Panc1 (cell line): ENCODE measurements at regions not wholly inside any gene's neighbourhood (a gene's known extent, or its start where the extent isn't known, plus 50 kb on each side); places are given as distances from the start of the nearest gene placed in this dataset.

Source experiments
- ATAC-seq: fragments of 200-7000 bp; cut with Tn5 transposase; 2 replicates; pipeline ENCODE4 v1.9.1; 2020; ENCODE audit warnings: mild to moderate bottlenecking, moderate library complexity
- BruUV-seq: library from RNA; stranded (reverse); fragments of 400-500 nt; replicated peaks from 2 replicates; lab custom pipeline; 2021; lab: Mats Ljungman, UMichigan
- CTCF ChIA-PET: fragments of 300-600 bp; sonication (Branson Sonifier 250); formaldehyde crosslinking; loops from one replicate; lab custom pipeline; 2022; ENCODE audit warnings: antibody characterized with exemption; lab: Charles Lee
- POLR2A ChIA-PET: fragments of 300-600 bp; sonication (Branson Sonifier 250); formaldehyde crosslinking; loops from one replicate; lab custom pipeline; 2022; ENCODE audit warnings: antibody characterized with exemption; lab: Charles Lee
- DNase-seq: peaks from one replicate; pipeline ENCODE4 v3.0.0-alpha.2; 2010; ENCODE audit warnings: low read depth, low spot score
- H3K27ac ChIP-seq: 2 replicates; pipeline ENCODE4 v1.5.1; 2011; ENCODE audit warnings: mild to moderate bottlenecking, low read length, inconsistent platforms
- H3K27me3 ChIP-seq: fragments of 200-500 bp; sonication (Bioruptor generic); 2 replicates; pipeline ENCODE4 v1.6.0; 2014; ENCODE audit warnings: low read length, inconsistent platforms; ENCODE audit not compliant: control insufficient read depth, insufficient read depth
- H3K36me3 ChIP-seq: fragments of 200-500 bp; sonication (Bioruptor generic); 2 replicates; pipeline ENCODE4 v1.5.1; 2014; ENCODE audit warnings: inconsistent platforms, mild to moderate bottlenecking, low read length, moderate library complexity; ENCODE audit not compliant: control insufficient read depth, insufficient read depth
- H3K4me1 ChIP-seq: 2 replicates; pipeline ENCODE4 v1.5.1; 2011; ENCODE audit warnings: inconsistent platforms, mild to moderate bottlenecking, low read length, moderate library complexity; ENCODE audit not compliant: control insufficient read depth, insufficient read depth
- H3K4me3 ChIP-seq, 2 experiments: 2 replicates each; pipeline ENCODE4 v1.5.1; 2011 to 2012; ENCODE audit warnings: low read depth in 2 of 2, low read length in 2 of 2, mild to moderate bottlenecking in 2 of 2, inconsistent platforms in 1 of 2, moderate library complexity in 1 of 2
- H3K9me3 ChIP-seq: fragments of 200-500 bp; sonication (Bioruptor generic); 2 replicates; pipeline ENCODE4 v1.5.1; 2014; ENCODE audit warnings: low read depth, mild to moderate bottlenecking, inconsistent platforms, low read length, moderate library complexity; ENCODE audit not compliant: control insufficient read depth, insufficient read depth
- POLR2AphosphoS5 ChIP-seq: IDR thresholded peaks from 2 replicates; pipeline ENCODE4 v1.6.1; 2012; ENCODE audit warnings: mild to moderate bottlenecking, low read depth, low read length, moderate library complexity
- SIN3A ChIP-seq: IDR thresholded peaks from 2 replicates; pipeline ENCODE4 v1.6.1; 2012; ENCODE audit warnings: low read depth, mild to moderate bottlenecking, low read length, moderate library complexity, borderline replicate concordance; ENCODE audit not compliant: insufficient read depth
- TCF7L2 ChIP-seq: IDR thresholded peaks from 2 replicates; pipeline ENCODE4 v1.6.1; 2011; ENCODE audit warnings: mild to moderate bottlenecking, low read depth, low read length, inconsistent platforms
- in situ Hi-C: cut with HindIII; loops from 2 replicates; pipeline ENCODE4 v1.10.0; 2016; ENCODE audit warnings: low sequenced_read_pairs, low pct_unique_long_range_greater_than_20kb
- intact Hi-C: fragments of 100-400 bp; cut with micrococcal nuclease; formaldehyde crosslinking; loops from one replicate; pipeline ENCODE4 v1.10.0; 2022; ENCODE audit not compliant: unreplicated experiment
- TF ChIP-seq, protein P1 (sequence below), 2 experiments: IDR thresholded peaks; 2 replicates each; pipeline ENCODE4 v1.6.1; 2011 to 2012; ENCODE audit warnings: low read depth in 2 of 2, control low read depth in 1 of 2, low read length in 1 of 2, mild to moderate bottlenecking in 1 of 2, moderate library complexity in 1 of 2; ENCODE audit not compliant: insufficient read depth in 1 of 2
- TF ChIP-seq, protein P2 (sequence below): fragments of 450-650 bp; IDR thresholded peaks from 2 replicates; pipeline ENCODE4 v1.5.1; 2017; ENCODE audit warnings: mild to moderate bottlenecking

DNA sequence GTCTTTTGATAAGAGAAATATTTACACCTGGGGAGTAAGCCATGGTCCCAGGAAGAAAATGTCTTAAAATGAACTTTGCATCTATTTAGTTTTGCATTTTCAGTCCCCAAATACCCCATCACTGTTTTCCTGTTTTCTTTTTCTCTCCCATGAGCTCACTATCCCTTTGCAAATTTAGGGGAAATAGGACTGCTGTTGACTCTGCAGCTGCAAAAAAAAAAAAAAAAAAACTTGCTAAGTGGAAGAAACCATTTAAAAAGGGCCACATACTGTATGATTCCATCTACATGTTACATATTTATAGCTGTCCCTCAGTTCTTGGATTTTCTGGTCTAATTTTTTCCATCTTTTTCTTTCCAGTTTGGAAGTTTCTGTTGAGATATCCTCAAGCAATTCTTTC lies 98.2 kb upstream of the SERP2 start:
- Histone ChIP-seq H3K27me3 (no peaks in the 10 kb centered on the region), H3K4me3 (no peak overlapping the region), H3K4me1 (no peaks in the 10 kb centered on the region), H3K36me3 (no peaks in the 10 kb centered on the region), H3K9me3 (no peaks in the 10 kb centered on the region), H3K27ac (no peak overlapping the region)
- ChIA-PET CTCF (no interaction called here), POLR2A (interaction anchor here (0.6 kb wide), 1 partner anchor 153 kb away, joined by 3 read pairs; no protein-coding TSS in a partner anchor)
- intact Hi-C loops = no loop called here
- no peak for TF ChIP-seq SIN3A
- TF ChIP-seq POLR2AphosphoS5 = no peak
- TF ChIP-seq, protein P1, sequence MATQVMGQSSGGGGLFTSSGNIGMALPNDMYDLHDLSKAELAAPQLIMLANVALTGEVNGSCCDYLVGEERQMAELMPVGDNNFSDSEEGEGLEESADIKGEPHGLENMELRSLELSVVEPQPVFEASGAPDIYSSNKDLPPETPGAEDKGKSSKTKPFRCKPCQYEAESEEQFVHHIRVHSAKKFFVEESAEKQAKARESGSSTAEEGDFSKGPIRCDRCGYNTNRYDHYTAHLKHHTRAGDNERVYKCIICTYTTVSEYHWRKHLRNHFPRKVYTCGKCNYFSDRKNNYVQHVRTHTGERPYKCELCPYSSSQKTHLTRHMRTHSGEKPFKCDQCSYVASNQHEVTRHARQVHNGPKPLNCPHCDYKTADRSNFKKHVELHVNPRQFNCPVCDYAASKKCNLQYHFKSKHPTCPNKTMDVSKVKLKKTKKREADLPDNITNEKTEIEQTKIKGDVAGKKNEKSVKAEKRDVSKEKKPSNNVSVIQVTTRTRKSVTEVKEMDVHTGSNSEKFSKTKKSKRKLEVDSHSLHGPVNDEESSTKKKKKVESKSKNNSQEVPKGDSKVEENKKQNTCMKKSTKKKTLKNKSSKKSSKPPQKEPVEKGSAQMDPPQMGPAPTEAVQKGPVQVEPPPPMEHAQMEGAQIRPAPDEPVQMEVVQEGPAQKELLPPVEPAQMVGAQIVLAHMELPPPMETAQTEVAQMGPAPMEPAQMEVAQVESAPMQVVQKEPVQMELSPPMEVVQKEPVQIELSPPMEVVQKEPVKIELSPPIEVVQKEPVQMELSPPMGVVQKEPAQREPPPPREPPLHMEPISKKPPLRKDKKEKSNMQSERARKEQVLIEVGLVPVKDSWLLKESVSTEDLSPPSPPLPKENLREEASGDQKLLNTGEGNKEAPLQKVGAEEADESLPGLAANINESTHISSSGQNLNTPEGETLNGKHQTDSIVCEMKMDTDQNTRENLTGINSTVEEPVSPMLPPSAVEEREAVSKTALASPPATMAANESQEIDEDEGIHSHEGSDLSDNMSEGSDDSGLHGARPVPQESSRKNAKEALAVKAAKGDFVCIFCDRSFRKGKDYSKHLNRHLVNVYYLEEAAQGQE (IDR thresholded peaks at IDR 0.05; ENCODE audit: insufficient read depth in 1 of 2, low read depth in 2 of 2, low read length in 1 of 2) = no peak
- TF ChIP-seq TCF7L2 = no peak
- TF ChIP-seq, protein P2, sequence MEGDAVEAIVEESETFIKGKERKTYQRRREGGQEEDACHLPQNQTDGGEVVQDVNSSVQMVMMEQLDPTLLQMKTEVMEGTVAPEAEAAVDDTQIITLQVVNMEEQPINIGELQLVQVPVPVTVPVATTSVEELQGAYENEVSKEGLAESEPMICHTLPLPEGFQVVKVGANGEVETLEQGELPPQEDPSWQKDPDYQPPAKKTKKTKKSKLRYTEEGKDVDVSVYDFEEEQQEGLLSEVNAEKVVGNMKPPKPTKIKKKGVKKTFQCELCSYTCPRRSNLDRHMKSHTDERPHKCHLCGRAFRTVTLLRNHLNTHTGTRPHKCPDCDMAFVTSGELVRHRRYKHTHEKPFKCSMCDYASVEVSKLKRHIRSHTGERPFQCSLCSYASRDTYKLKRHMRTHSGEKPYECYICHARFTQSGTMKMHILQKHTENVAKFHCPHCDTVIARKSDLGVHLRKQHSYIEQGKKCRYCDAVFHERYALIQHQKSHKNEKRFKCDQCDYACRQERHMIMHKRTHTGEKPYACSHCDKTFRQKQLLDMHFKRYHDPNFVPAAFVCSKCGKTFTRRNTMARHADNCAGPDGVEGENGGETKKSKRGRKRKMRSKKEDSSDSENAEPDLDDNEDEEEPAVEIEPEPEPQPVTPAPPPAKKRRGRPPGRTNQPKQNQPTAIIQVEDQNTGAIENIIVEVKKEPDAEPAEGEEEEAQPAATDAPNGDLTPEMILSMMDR = no peak
- DNase-seq = no peak
- in situ Hi-C loops = no loop called here
- no peak for ATAC-seq
- BruUV-seq = no TSS peak

DNA sequence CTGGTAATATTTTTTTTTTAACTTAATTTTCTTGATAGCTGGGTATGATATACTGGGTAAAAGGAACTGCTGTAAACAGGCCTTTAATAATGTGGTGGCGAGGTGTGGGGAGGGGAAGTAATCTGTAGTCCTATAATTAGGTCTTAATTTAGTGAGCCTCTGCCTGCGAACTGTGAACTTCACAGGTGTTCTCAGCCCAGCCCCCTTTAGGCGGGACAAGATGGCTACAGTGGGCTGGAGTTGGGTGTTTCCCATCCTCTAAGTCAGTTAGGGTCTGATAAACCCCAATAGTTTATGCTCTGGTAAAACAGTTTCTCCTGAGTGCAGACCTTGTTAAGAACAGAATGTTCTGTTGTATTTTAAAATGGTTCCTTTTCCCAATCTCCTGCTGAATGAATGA lies 97.6 kb upstream of the SERP2 start:
- Histone ChIP-seq H3K4me3 (no peak overlapping the region), H3K27ac (no peak overlapping the region), H3K9me3 (no peaks in the 10 kb centered on the region), H3K27me3 (no peaks in the 10 kb centered on the region), H3K4me1 (no peaks in the 10 kb centered on the region), H3K36me3 (no peaks in the 10 kb centered on the region)
- in situ Hi-C loops = no loop called here
- CTCF ChIA-PET = no interaction called here
- ATAC-seq (no peak), DNase-seq (no peak)
- TF ChIP-seq, protein P1 (IDR thresholded peaks at IDR 0.05; ENCODE audit: insufficient read depth in 1 of 2, low read depth in 2 of 2, low read length in 1 of 2) = no peak
- TF ChIP-seq, protein P2 = no peak
- TF ChIP-seq SIN3A (no peak), TCF7L2 (no peak), POLR2AphosphoS5 (no peak)
- POLR2A ChIA-PET = no interaction called here
- no TSS peak for BruUV-seq
- intact Hi-C loops = no loop called here
